GM18907 (cell line): ENCODE measurements at regions not wholly inside any gene's neighbourhood (a gene's known extent, or its start where the extent isn't known, plus 50 kb on each side); places are given as distances from the start of the nearest gene placed in this dataset.
"Not testable (repeated sequence)": the region's sequence is repeated elsewhere in the genome, so short reads cannot be mapped to it uniquely, and the experiment has no call there.

ENCODE experiments used
- ATAC-seq: cut with Tn5 transposase; IDR thresholded peaks from one replicate; pipeline ENCODE4 v1.9.1; 2021; ENCODE audit warnings: mild to moderate bottlenecking, moderate library complexity; ENCODE audit not compliant: unreplicated experiment

DNA sequence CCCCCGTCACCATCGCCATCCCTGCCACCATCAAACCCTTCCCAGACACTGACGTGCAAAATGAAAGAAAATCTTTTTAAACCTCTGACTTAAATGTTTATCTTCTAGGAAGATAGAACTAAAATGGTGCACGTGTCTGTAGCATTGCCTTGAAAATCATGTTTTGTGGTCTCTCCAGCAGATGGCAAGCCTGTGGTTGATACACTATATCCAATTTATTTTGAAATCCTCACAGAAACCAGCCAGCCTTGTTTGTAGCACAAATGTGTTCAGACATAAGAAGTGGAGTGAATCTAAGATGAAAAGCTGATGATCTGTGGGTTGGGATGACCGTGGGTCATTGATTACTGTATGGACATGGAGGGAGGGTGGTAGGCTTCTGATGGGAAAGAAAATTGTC is 436.2 kb upstream of the SMIM21 start:
- no peak for ATAC-seq

DNA sequence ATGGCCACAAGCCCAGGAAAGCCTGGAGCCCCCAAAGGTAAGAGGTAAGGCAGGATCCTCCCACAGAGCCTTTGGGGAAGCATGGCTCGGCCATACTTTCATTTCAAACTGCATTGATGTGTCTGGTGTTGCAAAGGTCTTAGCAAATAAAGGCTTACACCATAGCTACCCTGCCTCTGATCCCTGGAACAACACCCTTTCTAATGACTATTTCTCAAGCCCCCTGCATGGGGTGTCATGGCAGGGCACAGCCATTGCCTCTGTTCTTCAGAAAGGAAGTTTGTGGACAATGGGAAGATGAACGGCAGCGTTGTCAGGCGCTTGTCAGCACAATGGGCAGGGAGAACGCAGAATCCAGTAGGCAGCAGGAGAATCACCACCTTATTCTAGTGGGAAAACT is 435.0 kb upstream of the SMIM21 start:
- no peak for ATAC-seq

DNA sequence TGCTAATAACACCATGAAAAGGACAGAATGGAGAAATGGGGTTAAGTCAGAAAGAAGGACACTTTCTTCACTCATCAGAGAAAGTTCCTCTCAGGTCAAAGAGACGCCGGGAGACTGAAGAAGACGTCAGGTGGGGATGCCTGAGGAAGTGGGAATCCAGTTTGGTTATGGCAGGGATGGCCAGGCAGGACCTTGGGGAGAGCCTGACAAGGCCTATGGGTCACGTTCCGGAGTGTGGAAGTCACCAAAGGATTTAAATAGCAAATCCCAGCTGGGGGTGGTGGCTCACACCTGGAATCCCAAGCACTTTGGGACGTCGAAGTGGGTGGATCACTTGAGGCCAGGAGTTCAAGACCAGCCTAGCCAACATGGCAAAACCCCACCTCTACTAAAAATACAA is 432.7 kb upstream of the SMIM21 start:
- ATAC-seq = no peak

DNA sequence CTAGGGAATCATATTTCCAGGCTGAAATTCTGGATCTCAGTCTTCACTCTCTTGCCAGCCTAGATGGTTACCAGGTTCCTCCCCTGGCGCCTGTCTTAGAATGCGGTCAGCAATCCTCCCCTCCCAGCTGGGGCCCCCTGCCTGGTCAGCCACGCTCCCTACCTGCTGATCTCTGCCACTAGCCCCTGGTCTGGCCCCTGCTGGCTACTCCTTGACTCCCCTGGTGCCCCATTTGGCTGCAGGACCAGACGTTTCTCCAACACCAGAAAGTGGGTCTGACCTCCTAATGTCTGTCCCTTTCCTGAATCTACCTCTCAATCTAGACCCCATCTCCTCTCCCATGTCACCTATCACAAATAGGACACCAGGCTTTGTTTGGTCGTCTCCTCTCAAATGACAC is 432.0 kb upstream of the SMIM21 start:
- no peak for ATAC-seq

DNA sequence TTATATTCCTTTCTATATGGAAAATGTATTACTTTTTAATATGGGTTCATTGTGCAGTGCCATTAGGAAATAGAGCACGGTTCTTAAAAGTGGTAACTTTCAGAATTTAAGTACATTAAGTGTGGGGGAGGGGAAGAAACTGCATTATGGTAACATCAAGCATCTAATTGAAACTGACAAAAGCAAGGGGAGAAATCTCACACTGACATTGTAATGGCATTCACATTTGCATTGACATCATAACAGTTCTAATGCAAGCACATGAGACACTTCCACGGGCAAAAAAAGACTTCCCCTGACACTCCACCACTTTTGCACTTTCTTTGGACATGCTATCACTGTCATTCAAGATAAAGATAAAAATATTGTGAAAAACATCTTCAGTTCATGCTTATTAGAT is 431.3 kb upstream of the SMIM21 start:
- no peak for ATAC-seq

DNA sequence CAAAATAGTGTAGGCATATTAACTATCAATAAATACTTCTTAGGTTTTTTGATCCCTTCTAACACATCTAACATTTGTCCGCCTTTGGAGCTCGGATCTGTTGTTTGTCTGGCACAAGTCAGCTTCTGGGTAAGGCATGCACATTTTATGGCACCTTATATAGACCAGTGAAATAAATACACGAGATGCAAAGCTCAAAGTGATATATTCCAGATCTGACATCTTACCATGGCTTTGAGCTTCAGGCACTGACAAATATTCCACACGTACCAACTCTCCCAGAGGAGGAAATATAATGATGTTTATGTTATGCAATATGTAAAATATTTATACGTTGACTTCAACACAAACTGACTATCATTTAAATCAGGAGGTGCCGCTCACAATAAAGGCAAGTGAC is 430.1 kb upstream of the SMIM21 start:
- ATAC-seq = no peak

DNA sequence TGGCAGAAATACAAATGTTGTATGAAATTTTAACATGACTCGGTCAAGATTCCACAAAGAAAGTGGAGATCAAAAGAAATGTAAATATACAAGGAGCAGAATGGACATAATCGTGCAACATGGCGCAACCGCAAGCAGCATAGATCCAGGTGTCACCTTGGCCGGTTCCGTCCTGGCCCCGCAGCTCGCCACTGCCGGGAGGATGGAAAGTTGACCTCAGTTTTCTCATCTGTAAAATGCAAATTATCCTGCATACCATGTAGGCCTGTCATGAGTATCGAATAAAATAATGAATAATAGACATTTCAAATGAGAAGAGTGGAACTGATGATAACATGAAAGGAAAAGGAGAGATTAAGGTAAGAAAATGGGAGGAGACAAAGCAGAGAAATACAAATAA is 427.3 kb upstream of the SMIM21 start:
- ATAC-seq = no peak

DNA sequence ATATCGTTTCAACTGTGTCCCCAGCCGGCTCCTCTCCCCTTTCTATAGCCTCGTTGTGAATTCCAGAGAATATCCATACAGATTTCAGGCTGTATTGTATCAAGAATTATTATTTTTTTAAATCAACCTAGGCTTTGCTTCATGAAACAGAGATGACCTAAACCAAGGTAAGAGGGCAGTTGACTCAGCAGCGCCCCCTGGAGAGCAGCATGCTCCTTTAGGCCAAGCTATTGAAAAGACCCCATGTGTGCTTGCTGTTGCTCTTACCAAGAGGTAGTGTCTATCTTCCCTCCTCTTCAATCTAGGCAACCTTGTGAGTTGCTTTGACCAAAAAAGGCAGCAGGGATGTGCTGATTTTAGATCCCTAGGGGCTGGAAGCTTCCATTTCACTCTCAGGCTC is 426.7 kb upstream of the SMIM21 start:
- no peak for ATAC-seq

DNA sequence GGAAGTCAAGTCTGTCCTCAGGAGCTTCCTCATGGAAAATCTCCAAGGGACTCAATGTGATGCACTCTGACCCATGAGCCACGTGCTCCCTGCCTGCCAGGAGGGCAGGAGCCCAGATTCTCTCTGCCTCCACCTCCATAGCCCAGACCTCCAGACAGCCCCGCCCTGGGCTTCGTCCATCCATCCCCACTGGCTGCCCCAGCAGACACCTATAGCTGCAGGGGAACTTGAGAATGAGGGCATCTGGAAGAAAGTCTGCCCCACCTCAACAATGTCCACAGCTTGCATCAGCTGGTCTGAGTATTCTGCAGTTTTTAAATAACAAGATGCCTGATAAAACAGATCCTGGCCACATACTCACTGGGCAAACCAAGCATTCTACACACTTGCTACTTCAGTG is 418.8 kb upstream of the SMIM21 start:
- ATAC-seq = no peak

DNA sequence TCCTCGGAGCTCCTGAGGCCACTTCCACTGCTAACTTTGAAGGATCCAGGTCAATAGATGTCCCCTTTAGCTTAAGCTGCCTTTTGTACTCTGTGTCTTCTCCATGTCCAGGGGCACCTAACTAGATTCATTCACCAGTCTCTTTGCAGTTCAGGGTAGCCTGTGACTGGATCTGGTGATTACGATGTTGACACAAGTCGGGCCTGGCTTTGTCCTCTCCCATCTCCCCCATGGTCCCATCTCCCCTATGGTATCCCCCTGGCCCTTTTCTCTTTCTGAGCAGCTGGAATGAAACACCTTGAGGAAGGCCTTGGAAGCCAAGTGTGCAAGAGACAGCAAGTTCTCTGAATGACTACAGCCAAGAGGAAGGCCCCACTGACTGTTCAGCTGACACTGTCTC is 417.9 kb upstream of the SMIM21 start:
- ATAC-seq = no peak

DNA sequence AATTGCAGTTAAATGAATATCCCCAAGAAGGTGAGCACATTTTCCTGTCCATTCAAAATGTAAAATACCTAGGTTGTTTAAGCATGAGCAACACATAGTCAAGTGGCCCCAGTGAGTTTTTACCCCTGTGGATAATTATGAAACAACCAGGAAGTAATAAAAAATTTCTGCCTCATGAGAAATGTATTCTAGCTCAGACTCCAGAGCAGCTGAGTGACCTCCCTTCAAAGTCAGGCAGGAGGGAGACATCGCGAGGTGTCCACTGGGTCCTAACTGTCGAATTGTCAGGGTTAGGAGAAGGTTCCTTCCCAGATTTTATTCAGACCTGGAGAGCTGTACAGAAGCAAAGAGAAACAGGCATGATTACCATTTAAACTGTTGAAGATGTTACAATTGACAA is 416.6 kb upstream of the SMIM21 start:
- no peak for ATAC-seq

DNA sequence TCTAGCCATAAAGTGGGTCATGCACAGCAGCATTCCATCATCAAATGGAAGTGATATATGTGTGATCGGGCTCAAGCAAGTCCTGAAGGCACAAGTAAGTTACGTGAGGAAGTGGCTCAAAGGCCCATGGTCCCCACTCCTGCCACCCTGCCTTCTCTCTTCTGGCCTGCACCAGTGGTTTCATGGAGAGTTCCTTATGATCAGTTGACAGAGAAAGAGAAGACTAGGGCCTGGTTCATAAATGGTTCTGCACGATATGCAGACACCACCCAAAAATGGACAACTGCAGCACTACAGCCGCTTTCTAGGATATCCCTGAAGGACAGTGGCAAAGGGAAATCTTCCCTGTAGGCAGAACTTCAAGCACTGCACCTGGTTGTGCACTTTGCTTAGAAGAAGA is 412.6 kb upstream of the SMIM21 start:
- no peak for ATAC-seq

DNA sequence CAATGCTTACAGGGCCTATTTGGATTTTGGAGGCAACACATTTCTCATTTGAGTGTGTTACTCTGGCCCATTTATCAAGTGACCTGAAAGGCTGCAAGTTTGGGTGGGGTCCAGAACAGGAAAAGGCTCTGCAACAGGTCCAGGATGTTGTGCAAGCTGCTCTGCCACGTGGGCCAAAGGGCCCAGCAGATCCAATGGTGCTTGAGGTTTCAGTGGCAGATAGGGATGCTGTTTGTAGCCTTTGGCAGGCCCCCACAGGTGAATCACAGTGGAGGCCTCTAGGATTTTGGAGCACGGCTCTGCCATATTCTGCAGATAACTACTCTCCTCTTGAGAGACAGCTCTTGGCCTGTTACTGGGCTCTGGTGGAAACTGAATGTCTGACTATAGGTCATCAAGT is 412.2 kb upstream of the SMIM21 start:
- not testable (repeated sequence) for ATAC-seq

DNA sequence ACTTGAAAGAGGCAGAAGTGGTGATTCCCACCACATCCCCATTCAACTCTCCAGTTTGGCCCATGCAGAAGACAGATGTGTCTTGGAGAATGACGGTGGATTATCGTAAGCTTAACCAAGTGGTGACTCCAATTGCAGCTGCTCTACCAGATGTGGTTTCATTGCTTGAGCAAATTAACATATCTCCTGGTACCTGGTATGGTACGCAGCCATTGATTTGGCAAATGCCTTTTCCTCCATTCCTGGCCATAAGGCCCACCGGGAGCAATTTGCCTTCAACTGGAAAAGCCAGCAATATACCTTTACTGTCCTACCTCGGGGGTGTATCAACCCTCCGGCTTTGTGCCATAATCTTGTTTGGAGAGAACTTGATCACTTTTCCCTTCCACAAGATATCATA is 411.5 kb upstream of the SMIM21 start:
- no peak for ATAC-seq

DNA sequence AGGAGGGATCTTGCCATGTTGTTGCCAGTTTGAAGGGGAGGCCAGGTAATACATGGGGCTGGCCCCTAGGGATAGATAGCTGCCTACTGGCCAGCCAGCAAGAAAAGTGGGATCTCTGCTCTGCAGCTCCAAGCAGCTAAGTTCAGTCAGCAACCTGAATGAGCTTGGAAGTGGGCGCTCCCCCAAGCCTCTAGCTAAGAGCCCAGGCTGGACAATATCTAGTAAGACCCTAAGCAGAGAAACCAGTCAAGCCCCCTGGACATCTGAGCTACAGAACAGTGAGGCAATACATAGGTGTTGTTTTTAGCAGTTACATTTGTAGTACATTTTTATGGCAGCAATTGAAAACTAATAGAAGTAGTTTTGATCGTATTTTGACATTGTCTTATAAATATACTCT is 409.8 kb upstream of the SMIM21 start:
- ATAC-seq = no peak

DNA sequence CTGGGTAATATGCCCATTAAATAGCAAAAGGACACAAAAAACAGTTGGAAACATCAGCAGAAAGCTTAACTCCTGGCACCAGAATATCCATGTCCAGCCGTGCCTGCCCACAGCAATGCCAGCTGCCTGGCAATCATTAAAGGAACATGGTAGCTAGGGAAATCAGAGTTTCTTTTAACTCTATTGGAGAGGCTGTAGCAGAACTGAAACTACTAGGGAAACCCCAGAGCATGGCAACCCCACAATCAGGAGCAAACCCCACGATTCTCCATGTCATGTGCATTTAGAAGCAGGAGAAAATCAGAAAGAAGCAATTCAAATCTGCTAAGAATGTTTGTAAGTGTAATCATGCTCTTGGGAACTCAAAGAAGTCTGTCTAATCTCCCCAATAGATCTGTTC is 409.0 kb upstream of the SMIM21 start:
- peak; percentile 52 for ATAC-seq

DNA sequence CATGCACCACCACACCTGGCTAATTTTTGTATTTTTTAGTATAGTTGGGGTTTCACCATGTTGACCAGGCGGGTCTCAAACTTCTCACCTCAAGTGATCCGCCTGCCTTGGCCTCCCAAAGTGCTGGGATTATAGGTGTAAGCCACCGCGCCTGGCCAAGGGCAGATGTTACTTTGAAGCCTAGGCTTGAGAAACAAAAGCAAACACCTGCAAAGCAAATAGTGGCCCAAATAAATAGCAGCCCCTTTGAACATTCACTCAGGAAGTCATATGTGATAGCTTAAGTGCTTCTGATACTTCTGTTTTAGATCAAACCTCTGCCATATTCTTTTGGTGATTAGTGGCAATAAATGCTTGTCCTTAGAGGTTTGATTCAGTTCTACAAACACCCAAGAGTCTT is 404.5 kb upstream of the SMIM21 start:
- ATAC-seq = no peak

DNA sequence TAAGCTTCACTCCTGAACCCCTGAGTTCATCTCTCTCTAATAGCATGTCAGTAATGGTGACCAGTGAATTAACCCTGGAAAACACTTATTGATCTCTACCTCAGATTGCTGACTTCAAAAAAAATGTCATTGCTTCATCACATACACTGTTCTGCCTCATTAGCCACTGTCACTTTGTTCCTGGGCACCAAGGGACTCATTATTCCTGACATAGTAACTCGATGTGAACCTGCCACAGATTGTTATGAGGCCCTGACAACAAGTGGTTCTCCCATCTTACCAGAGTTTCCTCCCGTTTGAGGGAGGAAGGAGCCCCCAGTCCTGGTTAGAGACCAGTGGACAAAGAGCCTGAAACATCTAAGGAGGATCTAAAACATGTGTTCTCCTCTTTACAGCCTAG is 403.3 kb upstream of the SMIM21 start:
- no peak for ATAC-seq

DNA sequence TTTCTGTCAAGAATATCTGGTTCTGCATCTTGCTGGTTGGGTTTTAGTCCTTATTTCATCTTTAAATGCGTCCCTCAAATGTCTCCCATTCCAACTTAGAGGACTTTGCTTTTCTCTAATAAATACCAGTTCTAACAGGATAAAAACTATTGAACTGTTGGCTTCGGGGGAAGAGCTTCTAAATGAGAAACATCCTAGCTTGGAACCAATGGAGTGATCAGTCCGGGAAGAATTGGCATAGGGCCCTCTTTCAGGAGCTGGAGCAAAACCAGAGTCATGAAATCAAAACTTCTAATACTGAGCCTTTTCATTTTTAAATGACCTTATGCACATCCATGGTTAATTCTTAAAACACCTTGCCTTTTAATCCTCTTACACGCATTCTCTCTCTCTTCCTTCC is 401.6 kb upstream of the SMIM21 start:
- ATAC-seq = no peak

DNA sequence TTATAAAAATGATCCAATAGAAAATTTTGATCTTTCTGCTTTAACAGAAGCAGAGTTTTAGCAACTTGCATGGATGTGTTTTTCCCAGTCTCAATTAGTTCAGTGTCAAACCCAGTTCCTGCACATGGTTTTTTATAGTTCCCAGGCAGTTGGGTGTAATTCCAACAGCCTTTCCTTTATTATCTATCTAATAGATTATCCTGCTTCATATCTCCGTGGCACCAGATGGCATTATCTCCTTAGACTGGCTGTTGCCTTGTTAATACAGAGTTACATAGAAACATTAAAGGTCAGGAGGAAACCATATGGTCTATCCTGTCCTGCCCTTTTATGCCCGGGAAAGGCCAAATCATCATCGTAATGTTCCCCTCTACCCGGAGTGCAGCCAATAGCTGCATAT is 400.9 kb upstream of the SMIM21 start:
- ATAC-seq = no peak

DNA sequence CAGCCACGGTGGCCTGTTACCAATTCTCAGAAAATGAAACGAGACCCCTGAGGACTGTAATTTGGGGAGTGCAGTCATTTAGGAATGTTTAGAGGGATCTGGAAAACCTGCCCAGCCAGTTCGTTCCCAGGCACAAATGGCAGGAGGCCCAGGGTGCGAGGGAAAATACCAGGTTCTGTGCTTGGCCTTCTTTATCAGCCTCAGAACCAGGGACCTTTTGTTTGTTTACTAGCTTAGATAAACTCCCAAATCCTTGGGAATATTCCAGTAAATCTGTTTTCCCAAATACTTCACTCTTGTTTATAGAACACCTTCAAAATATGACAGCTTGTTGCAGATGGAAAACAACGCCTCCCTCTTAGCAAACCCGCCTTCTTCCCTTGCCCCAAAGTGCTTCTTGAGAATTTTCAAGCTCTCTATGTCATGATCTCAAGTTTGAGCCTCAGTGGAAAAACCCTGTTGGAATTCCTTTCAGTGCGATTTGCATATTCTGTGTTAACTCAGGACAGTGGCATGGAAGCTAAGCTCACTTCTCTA is 400.3 kb upstream of the SMIM21 start:
- no peak for ATAC-seq

DNA sequence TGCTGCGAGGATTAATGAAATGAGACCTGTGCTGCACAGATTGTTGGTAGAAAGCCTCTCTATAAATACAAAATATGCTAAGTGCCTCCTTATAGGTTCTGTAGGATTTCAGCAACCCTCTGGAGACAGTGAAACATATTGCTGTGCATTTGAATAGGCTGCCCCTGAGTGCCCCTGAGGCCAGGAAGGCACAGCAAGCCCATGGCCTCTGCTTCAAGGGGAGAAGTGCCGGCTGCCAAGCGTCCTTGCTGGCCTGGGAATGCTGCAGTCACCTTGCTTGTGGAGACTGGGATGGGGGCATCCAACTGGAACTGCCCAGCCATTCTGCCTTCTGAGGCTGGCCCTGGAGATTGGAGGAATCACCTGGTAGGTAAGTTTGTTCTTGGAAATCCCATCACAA is 397.2 kb upstream of the SMIM21 start:
- ATAC-seq = no peak

DNA sequence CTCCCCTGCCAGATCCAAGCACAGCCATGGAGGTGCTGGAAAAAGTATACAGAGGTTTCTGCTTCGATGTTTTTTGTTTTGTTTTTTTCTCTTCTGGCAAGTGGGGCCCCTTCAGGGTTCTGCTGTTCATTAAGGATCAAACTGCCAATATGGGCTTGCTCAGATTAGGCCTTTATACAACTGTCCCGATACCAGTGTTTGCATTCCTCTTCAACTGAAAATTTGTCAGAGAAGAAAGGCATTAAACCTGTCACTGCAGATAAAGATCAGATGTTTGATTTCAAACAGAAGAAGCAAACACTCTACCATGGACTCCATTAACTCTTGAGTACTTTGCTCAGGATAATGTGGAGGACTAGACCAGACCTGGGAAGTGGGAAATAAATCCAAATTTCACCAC is 396.0 kb upstream of the SMIM21 start:
- ATAC-seq = no peak

DNA sequence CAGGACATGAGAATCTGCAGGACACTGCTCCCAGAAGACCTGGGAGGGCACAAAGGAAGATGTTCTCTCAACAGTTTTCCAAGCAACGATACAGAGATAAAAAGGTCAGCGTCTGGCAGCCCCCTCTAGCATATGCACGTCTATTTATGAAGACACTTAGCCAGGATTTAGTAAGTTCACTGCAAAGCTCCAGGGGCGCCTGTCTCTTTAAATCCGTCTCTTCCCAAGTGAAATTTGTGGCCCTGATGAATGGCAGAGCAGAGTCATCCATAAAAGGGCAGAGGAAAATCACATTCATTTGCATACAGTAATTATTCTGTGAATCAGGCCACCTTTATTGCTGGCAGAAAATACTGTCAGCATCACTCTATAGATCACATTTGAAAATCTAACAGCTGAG is 390.9 kb upstream of the SMIM21 start:
- ATAC-seq = no peak
